AG04450 (cell line): ENCODE measurements at regions not wholly inside any gene's neighbourhood (a gene's known extent, or its start where the extent isn't known, plus 50 kb on each side); places are given as distances from the start of the nearest gene placed in this dataset.

ENCODE experiments used
- CTCF ChIA-PET: fragments of 300-600, 350-600 bp; formaldehyde crosslinking; extraction: SDS; loops from one replicate; lab custom pipeline; 2022; ENCODE audit warnings: antibody characterized with exemption, inconsistent platforms; lab: Charles Lee
- POLR2A ChIA-PET: fragments of 350-600 bp; formaldehyde crosslinking; extraction: SDS; loops from one replicate; lab custom pipeline; 2021; ENCODE audit warnings: antibody characterized with exemption, inconsistent platforms; lab: Yijun Ruan, JAX
- DNase-seq: peaks from one replicate; pipeline ENCODE4 v3.0.0-alpha.2; 2011; ENCODE audit warnings: low read depth, low spot score
- H3K27ac ChIP-seq: one replicate; pipeline ENCODE4 v1.5.1; 2012; ENCODE audit warnings: low read depth, low read length, control low read depth
- H3K27me3 ChIP-seq: one replicate; pipeline ENCODE4 v1.6.0; 2012; ENCODE audit warnings: low read length; ENCODE audit not compliant: control insufficient read depth, insufficient read depth
- H3K4me3 ChIP-seq: 2 replicates; pipeline ENCODE4 v1.5.1; 2011; ENCODE audit warnings: mild to moderate bottlenecking, low read depth, low read length, control low read depth
- H3K9me3 ChIP-seq: 2 replicates; pipeline ENCODE4 v1.5.1; 2012; ENCODE audit warnings: low read length; ENCODE audit not compliant: control insufficient read depth, insufficient read depth
- TF ChIP-seq, protein P1 (sequence below): IDR thresholded peaks from 2 replicates; pipeline ENCODE4 v1.5.1; 2011; ENCODE audit warnings: low read depth, low read length, control low read depth, inconsistent platforms

GRCh38 chr14:100413699-100414098, 90.6 kb downstream of the SLC25A47 start:
- Histone ChIP-seq H3K9me3 (no peaks in the 10 kb centered on the region), H3K4me3 (no peak overlapping the region), H3K27ac (no peak overlapping the region), H3K27me3 (no peaks in the 10 kb centered on the region)
- ChIA-PET CTCF (interaction anchor here (0.7 to 2.7 kb wide), 2 partner anchors 12 to 28 kb away, joined by 5 to 9 read pairs; no protein-coding TSS in a partner anchor), POLR2A (no interaction called here)
- TF ChIP-seq, protein P1, sequence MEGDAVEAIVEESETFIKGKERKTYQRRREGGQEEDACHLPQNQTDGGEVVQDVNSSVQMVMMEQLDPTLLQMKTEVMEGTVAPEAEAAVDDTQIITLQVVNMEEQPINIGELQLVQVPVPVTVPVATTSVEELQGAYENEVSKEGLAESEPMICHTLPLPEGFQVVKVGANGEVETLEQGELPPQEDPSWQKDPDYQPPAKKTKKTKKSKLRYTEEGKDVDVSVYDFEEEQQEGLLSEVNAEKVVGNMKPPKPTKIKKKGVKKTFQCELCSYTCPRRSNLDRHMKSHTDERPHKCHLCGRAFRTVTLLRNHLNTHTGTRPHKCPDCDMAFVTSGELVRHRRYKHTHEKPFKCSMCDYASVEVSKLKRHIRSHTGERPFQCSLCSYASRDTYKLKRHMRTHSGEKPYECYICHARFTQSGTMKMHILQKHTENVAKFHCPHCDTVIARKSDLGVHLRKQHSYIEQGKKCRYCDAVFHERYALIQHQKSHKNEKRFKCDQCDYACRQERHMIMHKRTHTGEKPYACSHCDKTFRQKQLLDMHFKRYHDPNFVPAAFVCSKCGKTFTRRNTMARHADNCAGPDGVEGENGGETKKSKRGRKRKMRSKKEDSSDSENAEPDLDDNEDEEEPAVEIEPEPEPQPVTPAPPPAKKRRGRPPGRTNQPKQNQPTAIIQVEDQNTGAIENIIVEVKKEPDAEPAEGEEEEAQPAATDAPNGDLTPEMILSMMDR, result no peak
- DNase-seq, result no peak

- Histone ChIP-seq H3K27ac (no peak overlapping the region), H3K9me3 (no peaks in the 10 kb centered on the region), H3K4me3 (no peak overlapping the region), H3K27me3 (no peaks in the 10 kb centered on the region)
- CTCF ChIA-PET, result interaction anchor here (1.5 to 4.9 kb wide), 3 partner anchors 30 to 230 kb away, joined by 3 to 59 read pairs (median 9); no protein-coding TSS in a partner anchor
- POLR2A ChIA-PET, result no interaction called here
- DNase-seq, result no peak
- TF ChIP-seq, protein P1, result no peak
Observed at GRCh38 chr14:100415226-100415625, 92.1 kb downstream of the SLC25A47 start.

DNA sequence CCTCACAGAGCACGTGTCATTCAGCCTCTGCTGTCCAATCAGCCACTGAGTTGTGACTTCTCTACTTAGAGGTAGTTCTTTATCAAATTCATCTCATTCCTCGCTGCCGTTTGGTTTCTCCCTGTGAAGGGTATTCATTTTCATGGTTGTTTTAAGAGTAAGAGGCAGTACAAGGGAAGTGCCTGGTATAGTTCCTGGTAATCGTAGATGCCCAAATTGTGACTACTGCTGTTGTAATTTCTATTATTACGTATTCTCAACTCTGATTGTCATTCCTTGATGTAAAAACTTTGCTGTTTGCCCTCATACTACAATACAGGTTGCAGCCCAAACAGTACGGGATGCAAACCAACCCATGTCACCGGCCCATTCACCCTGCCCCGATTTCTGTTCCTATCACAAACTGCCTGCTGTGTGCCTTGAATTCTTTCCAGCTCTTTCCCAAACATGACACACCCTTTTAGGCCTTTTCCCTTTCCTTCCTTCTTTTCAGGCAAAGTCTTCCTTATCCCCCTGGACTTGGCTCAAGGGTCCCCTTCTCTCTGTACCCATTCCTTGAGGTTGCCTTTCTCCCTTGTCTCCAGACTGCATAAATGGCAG, 93.0 kb downstream of the SLC25A47 start:
- no peaks in the 10 kb centered on the region for H3K9me3 ChIP-seq
- TF ChIP-seq, protein P1, result no peak
- ChIA-PET CTCF (interaction anchor here (0.6 to 4.9 kb wide), 3 partner anchors 31 to 229 kb away, joined by 12 to 59 read pairs (median 19); no protein-coding TSS in a partner anchor), POLR2A (no interaction called here)
- H3K27ac ChIP-seq, result no peak overlapping the region
- no peak overlapping the region for H3K4me3 ChIP-seq
- no peaks in the 10 kb centered on the region for H3K27me3 ChIP-seq
- no peak for DNase-seq

GRCh38 chr14:100416921-100417860, 94.1 kb downstream of the SLC25A47 start:
- POLR2A ChIA-PET, result interaction anchor here (0.8 to 1.2 kb wide), 4 partner anchors 25 to 409 kb away, joined by 3 read pairs; partner anchors contain the start of gene MEG3
- CTCF ChIA-PET, result interaction anchor here (0.5 to 4.9 kb wide), 35 partner anchors 8 to 1210 kb away, joined by 3 to 59 read pairs (median 4); no protein-coding TSS in a partner anchor
- peak; percentile 87 for DNase-seq
- Histone ChIP-seq H3K4me3 (no peak overlapping the region), H3K27ac (peak overlapping the region; percentile 65), H3K27me3 (no peaks in the 10 kb centered on the region), H3K9me3 (no peaks in the 10 kb centered on the region)
- TF ChIP-seq, protein P1, result peak; percentile 95
